SK-N-MC (cell line): ENCODE measurements at regions not wholly inside any gene's neighbourhood (a gene's known extent, or its start where the extent isn't known, plus 50 kb on each side); places are given as distances from the start of the nearest gene placed in this dataset.

Source experiments
- EZH2 ChIP-seq: fragments of 200-600 bp; sonication (generic); IDR thresholded peaks from one replicate; pipeline ENCODE4 v1.6.1; 2017; ENCODE audit warnings: antibody characterized with exemption
- POLR2AphosphoS5 ChIP-seq: IDR thresholded peaks from 2 replicates; pipeline ENCODE4 v1.6.1; 2012; ENCODE audit warnings: mild to moderate bottlenecking, low read depth, low read length, borderline replicate concordance

DNA sequence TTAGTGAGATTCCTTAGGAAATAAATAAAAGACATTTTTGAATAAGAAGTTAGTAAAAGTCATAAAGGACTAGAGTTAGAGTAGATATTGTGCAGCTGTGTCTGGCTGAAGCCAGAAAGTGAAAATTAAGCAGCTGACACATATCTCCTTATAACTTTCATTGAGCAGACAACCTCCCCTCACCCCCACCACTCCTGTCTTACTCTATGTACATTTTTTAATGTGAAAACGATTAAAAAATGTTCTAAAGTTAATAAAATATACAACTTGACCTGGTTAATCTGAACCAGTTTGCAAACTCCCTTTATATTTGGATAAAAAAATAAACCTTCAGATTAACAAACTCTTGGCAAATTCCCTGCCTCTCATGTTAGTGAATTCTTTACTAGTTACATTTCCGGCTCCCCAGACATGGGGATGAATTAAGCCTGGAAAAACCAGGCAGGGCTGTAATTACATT lies 462.8 kb downstream of the MEIS1 start:
- TF ChIP-seq EZH2 = no peak
- no peak for TF ChIP-seq POLR2AphosphoS5
